ENCODE measurements at regions not wholly inside any gene's neighbourhood (a gene's known extent, or its start where the extent isn't known, plus 50 kb on each side); places are given as distances from the start of the nearest gene placed in this dataset.

GRCh38 chr4:115370012-115370411 is 256.6 kb upstream of the NDST4 start:
- TF ChIP-seq CTCF (IDR thresholded peaks at IDR 0.05) (no peak), POLR2A (IDR thresholded peaks at IDR 0.05) (no peak)
